HG03571 (cell line): ENCODE measurements at regions not wholly inside any gene's neighbourhood (a gene's known extent, or its start where the extent isn't known, plus 50 kb on each side); places are given as distances from the start of the nearest gene placed in this dataset.
"Not testable (repeated sequence)": the region's sequence is repeated elsewhere in the genome, so short reads cannot be mapped to it uniquely, and the experiment has no call there.

Experiments
- ATAC-seq: cut with Tn5 transposase; IDR thresholded peaks from one replicate; pipeline ENCODE4 v1.9.1; 2021; ENCODE audit not compliant: unreplicated experiment

GRCh38 chr5:155750571-155750970 is 576.4 kb upstream of the SGCD start:
- ATAC-seq, result no peak

DNA sequence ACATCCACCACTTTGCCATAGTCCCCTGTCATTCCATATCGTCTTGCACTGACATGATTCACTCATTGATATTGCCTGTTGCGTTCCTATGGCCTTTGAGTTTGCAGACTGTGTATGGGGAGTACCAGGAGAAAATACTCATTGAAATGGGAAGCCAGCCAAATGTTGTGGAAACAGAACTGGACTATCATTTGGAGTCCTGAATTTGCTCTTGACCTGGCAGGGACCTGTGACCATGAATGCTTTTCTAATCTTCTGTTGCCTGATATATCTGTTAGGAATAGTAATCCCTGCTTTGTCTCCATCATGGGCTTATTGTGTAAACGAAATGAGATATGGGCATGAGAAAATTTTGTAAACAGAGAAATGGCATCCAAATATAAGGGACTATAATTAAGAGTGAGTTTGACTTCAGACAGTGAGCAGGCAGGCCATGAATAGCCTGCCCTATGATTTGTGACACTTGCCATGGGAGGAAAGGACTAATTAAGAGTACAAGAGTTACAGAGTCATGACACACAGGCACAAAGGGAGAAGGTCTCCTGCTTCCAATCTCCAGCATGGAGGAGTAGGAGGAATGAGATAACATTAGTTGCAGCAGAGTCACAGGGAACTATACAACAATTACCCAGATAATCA is 572.9 kb upstream of the SGCD start:
- no peak for ATAC-seq

GRCh38 chr5:155759252-155759651 is 567.7 kb upstream of the SGCD start:
- ATAC-seq, result no peak

DNA sequence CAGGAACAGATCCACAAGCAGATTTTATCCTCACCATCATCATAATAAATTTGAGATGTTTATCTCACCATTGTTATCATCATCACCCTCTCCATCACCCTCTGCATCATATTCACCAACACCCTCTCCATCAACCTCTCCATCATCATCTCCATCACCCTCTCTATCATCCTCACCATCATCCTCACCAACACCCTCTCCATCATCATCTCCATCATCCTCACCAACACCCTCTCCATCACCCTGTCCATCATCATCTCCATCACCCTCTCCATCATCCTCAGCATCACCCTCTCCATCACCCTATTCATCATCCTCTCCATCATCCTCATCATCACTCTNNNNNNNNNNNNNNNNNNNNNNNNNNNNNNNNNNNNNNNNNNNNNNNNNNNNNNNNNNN is 567.0 kb upstream of the SGCD start:
- no peak for ATAC-seq

GRCh38 chr5:155761502-155761901 is 565.5 kb upstream of the SGCD start:
- no peak for ATAC-seq

- ATAC-seq, result no peak
These were observed 561.2 kb upstream of the SGCD start for GRCh38 chr5:155765715-155766114.

DNA sequence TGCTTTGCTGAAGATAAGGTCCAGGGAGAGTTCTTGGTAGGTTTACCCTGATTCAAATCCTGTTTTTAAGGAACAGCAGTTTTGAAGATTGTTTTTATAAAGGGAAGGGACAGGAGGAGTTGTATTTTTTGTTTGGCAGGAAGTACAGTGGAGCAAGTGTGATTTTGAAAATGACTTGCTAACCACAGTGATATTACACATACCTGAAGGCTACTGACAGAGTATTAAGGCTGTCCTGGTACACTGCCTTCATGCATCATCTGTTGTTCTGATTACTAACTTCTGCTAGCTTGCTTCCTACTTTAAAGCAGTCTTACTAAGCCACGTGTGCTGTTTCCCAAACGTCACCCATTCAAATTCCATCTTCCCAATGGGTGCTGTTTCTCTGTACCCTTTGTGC is 559.5 kb upstream of the SGCD start:
- ATAC-seq, result no peak

- no peak for ATAC-seq
These were observed 558.6 kb upstream of the SGCD start for GRCh38 chr5:155768332-155768731.

DNA sequence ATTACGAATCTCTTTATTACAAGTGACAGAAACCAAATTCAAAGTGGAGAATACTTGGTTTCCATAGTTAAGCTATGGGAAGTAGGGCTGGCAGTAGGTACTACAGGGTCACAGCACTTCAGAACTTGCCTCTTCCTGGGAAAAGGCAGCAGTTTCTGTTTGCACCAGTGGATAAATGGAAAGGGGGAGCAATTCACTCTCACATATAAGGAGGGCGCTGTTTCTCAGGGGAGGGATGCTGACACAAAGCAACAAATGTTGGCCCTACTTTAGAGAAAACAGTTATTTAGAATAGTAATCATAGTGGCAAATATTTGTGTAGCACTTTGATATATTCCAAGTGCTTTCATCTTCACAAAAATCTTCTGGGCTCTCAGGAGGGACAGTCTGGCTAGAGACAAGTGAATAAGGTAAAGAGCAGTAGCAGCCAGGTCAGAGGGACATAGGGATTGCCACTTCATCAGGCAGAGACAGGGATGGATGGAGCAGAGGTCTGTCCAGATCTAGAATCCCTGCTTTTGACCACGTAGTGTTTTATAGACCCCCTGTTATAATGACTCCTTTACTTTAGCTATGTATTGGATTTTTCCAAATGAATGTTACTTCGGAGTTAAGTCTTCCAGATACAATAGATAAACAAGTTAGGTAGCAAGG is 554.8 kb upstream of the SGCD start:
- no peak for ATAC-seq

DNA sequence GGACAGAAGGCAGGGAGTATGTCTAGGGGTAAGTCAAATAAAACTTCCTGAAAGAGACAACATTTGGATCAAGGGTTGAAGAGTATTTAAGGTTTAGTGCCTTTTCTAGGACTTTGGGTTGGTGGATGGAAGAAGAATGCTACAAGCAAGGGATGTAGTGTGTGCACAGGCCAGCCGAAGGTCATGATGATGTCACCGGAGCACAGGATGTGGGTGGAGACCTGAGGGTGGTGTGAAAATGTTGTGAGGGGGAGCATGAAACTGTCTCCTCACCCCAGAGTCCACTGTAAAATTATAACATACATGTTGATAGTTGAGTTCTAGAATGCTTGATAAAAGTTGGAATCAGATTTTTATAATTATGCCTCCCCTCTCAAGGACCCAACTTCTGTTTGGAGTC is 553.3 kb upstream of the SGCD start:
- ATAC-seq, result no peak

DNA sequence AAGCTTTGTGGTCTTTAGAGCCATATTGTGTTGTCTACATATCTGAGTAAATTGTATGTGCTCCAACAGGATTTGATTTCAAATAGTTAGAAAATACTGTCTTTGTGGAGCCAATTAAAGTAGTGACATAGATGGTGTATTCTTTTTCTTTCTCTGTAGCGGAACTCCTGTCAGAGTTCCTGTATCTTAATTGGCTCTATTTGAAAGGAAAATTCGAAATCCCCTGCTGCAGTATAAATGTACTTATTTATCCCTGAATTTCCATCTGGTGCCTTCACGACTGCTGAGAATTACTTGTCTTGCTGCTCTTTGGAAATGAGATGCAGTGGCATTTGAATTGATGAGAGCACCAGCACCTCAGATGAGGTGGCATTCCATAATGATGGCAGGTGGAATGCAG is 546.7 kb upstream of the SGCD start:
- ATAC-seq, result no peak

DNA sequence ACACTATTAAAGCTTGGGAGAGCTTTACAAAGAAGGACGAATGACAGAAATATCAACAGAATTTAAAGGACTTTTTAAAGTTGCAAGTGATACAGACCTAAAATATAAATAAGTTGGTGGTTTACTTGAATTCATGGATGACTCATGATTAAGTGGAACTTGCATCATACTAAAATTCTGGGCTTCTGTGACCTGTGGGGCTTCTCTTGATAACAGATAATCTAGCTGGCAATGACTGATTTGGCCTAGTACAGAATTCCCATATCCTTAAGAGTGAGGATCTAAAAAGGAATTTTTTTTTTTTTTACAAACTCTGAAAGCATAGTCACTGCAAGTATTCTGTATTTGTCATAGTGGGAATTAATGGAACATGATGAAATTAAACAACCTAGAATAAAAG is 543.7 kb upstream of the SGCD start:
- no peak for ATAC-seq

DNA sequence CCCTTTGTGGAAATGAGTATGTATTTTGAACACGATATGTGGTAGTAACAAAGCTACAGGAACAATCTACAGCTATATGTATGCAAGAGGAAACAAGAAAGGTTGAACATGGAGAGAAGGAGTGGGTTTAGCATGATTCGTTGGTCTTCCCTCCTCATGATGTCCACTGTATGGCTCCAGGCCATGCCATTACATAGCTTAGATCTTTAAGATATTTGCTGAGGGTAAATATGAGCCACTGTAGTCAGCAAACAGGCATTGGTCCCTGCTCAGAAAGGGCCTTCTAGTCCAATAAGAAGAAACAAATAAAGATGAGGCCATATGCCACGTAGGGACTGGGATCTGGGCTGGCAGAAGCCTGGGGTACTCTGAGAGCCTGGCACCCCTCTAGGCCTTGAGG is 543.2 kb upstream of the SGCD start:
- ATAC-seq, result no peak

DNA sequence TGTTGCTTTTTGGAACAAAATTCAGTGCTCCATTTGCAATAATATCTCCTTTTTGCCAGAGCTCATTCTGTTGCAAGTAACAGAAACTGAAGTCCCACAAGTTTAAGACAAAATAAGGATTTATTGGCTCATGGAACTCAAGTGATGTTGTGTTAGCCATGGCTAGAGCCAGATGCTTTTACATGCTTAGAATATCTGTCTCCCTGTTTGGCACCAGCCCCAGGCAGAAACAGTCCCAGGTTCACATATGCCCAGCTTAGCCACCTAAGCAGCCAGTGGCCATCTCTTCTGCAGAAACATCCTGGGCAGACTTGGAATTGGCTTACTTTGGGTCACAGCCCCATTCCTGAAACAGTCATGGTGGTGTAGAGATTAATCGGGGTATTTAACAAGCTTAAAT is 540.9 kb upstream of the SGCD start:
- no peak for ATAC-seq

DNA sequence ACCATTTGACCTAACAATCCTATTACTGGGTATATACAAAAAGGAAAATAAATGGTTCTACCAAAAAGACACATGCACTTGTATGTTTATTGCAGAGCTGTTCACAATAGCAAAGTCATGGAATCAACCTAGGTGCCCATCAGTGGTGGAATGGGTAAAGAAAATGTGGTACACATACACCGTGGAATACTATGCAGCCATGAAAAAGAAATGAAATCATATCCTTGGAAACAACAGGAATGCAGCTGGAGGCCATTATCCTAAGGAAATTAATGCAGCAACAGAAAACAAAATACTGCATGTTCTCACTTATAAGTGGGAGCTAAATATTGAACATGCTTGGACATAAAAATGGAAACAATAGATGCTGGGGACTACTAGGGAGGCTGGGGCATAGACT is 534.1 kb upstream of the SGCD start:
- ATAC-seq, result no peak

- ATAC-seq, result no peak
These were observed 532.2 kb upstream of the SGCD start for GRCh38 chr5:155794795-155795194.

DNA sequence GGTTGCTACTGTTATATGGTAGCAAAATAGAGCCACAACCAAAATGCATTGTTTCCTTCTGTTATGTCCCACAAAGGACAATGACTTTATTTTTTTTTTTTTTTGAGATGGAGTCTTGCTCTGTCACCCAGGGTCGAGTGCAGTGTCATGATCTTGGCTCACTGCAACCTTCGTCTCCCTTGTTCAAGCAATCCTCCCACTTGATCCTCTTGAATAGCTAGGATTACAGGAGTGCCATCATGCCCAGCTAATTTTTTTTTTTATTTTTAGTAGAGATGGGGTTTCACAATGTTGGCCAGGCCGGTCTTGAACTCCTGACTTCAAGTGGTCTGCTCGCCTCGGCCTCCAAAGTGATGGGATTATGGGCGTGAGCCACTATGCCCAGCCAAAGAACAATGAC is 527.7 kb upstream of the SGCD start:
- no peak for ATAC-seq

- ATAC-seq, result no peak
These were observed 518.9 kb upstream of the SGCD start for GRCh38 chr5:155807884-155808576.

GRCh38 chr5:155815248-155815647 is 511.7 kb upstream of the SGCD start:
- no peak for ATAC-seq

DNA sequence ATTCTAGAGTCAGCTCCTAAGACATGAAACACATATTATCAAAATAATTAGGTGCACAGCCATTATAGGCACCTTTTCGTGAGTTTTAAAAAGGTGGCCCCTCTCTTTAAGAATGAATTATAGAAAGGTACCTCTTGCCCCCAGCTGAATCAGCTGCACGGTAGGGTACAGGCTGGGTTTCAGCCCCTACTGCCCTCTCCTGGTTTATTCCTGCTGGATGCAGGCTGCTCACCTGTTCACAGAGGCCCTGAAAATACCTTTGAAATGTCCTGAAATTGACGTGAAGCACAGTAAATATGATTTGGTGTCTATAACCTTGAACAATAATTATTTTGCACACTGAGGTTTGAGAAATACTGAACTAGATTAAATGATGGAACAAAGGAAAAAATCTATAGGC is 504.8 kb upstream of the SGCD start:
- no peak for ATAC-seq

DNA sequence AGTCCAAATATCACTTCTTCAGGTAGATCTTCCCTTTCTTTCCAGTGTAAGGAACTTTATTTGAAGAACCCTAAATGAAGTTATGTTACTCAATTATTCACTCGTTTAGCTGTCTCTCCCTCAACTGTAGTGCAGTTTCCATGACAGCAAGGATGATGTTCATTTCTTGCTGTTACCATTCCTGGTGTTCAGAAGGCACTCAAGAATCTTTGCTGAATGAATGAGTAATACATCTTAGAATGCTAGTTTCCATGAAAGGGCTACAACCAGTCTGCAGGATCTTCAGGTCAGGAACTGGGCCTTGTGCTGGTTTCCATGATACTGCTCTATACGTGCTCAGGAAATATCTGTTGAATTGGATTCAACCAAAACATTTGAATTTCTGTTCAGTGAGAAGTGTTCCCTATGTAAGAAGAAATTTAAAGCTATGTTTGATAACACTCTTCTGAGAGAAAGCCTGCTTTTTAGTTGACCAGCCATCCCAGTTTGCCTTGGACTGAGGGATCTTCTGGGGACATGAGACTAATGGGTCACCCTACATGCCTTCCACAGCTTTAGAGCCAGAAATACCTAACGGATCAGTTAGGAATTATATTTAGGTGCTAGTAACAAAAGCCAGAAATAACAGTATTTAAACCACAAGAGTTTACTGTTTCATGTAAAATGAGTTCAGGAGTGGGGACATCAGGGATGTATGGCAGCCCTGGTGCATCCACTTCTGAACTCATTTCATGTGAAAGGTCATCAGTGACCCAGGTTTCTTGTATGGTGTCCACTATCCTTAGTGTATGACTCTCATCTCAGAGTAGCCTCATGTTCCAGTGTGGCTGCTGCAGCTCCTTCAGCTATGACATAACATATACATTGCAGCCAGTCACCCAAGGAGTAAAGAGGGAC is 500.1 kb upstream of the SGCD start:
- ATAC-seq, result no peak

GRCh38 chr5:155827508-155827815 is 499.5 kb upstream of the SGCD start:
- ATAC-seq, result not testable (repeated sequence)
